Spleen (tissue), 11 donors: ENCODE measurements at regions not wholly inside any gene's neighbourhood (a gene's known extent, or its start where the extent isn't known, plus 50 kb on each side); places are given as distances from the start of the nearest gene placed in this dataset.
A peak's percentile ranks its signal among the peaks of the same experiment; 100 is the strongest.
"Not testable (repeated sequence)": the region's sequence is repeated elsewhere in the genome, so short reads cannot be mapped to it uniquely, and the experiment has no call there.

ENCODE experiments used
- DNase-seq: peaks from one replicate; pipeline ENCODE4 v3.0.0-alpha.2; 2020
- H3K27ac ChIP-seq, 8 donors: fragments of 200-600 bp; sonication (generic) in 7 of 8; 1 replicate in 4 of 8; 2 replicates in 4 of 8; pipeline versions ENCODE4 v1.5.0 to v1.8.0; 2016 to 2021; ENCODE audit warnings: inconsistent platforms in 4 of 8, mild to moderate bottlenecking in 4 of 8, moderate library complexity in 1 of 8
- H3K27me3 ChIP-seq, 7 donors: fragments of 200-600 bp; sonication (generic) in 6 of 7; replicated peaks in 1 of 7; 1 replicate in 4 of 7; 2 replicates in 3 of 7; pipeline versions ENCODE4 v1.5.0 to v1.8.0; 2016 to 2021; ENCODE audit warnings: inconsistent platforms in 3 of 7, mild to moderate bottlenecking in 1 of 7
- H3K36me3 ChIP-seq, 6 donors: fragments of 200-600 bp; sonication (generic) in 5 of 6; 1 replicate in 4 of 6; 2 replicates in 2 of 6; pipeline versions ENCODE4 v1.5.0 to v1.8.0; 2016 to 2021; ENCODE audit warnings: inconsistent platforms in 2 of 6
- H3K4me1 ChIP-seq, 6 donors: fragments of 200-600 bp; sonication (generic) in 5 of 6; 1 replicate in 3 of 6; 2 replicates in 3 of 6; pipeline versions ENCODE4 v1.5.0 to v1.8.0; 2016 to 2021; ENCODE audit warnings: inconsistent platforms in 3 of 6
- H3K4me3 ChIP-seq, 8 donors: fragments of 200-600 bp; sonication (generic) in 7 of 8; 1 replicate in 4 of 8; 2 replicates in 4 of 8; pipeline versions ENCODE4 v1.5.0 to v1.8.0; 2016 to 2021; ENCODE audit warnings: inconsistent platforms in 4 of 8, mild to moderate bottlenecking in 4 of 8, moderate library complexity in 2 of 8
- H3K9me3 ChIP-seq, 8 donors: fragments of 200-600 bp; sonication (generic) in 7 of 8; 1 replicate in 4 of 8; 2 replicates in 4 of 8; pipeline versions ENCODE4 v1.5.0 to v1.8.0; 2016 to 2021; ENCODE audit warnings: inconsistent platforms in 4 of 8
- POLR2A ChIP-seq, 3 donors: fragments of 450-650 bp; IDR thresholded peaks; one replicate each; pipeline ENCODE4 v1.5.1; 2017; ENCODE audit warnings: antibody characterized with exemption in 3 of 3, mild to moderate bottlenecking in 1 of 3
- POLR2AphosphoS5 ChIP-seq, 3 donors: sonication (generic); formaldehyde crosslinking; IDR thresholded peaks; one replicate each; pipeline ENCODE4 v1.5.1; 2017; ENCODE audit warnings: antibody characterized with exemption in 3 of 3
- WGBS, 5 donors: extraction: QIAGEN DNeasy Blood & Tissue Kit in 3 of 5; methylation state at CpG; one replicate each; pipeline versions ENCODE4 v1.1.5 to v1.1.7; 2013 to 2018; 5-methylcytosine and 5-hydroxymethylcytosine counted together
- intact Hi-C: fragments of 100-400 bp; cut with DNase I; formaldehyde crosslinking; loops from one replicate; pipeline ENCODE4 v1.15.0; 2023; ENCODE audit warnings: low total_unique reads
- TF ChIP-seq, protein P1 (sequence below), 11 experiments: fragments of 200-600 bp in 7 of 11; fragments of 450-650 bp in 4 of 11; sonication (generic) in 4 of 11; IDR thresholded peaks in 8 of 11; conservative IDR thresholded peaks in 3 of 11; 1 replicate in 7 of 11; 2 replicates in 4 of 11; pipeline versions ENCODE4 v1.4.0 to v1.8.0; 2016 to 2021; ENCODE audit warnings: antibody characterized with exemption in 11 of 11, inconsistent platforms in 4 of 11, mild to moderate bottlenecking in 1 of 11
- donor health status: healthy with polysubstance abuse.
- donor health status: DM: no; HTN: no; CAD: no; lungs with moderate emphysema.
- donor health status: DM: no; HTN: no; CAD: no.
- donor health status: Bipolar disorder and iron deficiency.
- donor health status: healthy.
- donor health status: DM: no; HTN: no; CAD: no.
- donor health status: DM: yes; HTN: yes; CAD: no.

DNA sequence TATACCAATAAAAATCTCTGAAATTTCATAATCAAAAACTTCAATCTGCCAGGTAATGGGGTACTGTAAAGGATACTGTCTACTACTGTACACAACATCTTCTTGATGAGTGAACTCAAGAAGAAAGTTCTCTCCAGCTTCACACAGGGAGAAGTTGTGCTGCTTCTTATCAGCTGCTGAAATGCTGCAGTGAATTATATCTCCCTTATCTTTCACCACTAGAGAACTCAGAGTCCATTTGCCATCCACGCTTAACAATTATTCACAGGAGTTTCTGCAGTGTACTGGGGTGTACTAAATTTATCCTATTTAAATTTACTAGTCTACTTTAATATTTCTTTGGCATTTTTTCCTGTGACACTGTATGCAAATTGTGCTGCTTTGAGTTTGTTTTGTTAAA is 384.8 kb downstream of the TFAP2B start:
- no peaks in the 10 kb centered on the region for H3K27me3 ChIP-seq
- intact Hi-C loops = no loop called here
- 79 to 93% (median 84%) methylated on average over 1 of the region's 1 CpG for WGBS, 5 donors
- no peak for DNase-seq
- no peak overlapping the region for H3K4me3 ChIP-seq
- TF ChIP-seq POLR2A (IDR thresholded peaks at IDR 0.05) (no peak), POLR2AphosphoS5 (IDR thresholded peaks at IDR 0.05) (no peak)
- TF ChIP-seq, protein P1, sequence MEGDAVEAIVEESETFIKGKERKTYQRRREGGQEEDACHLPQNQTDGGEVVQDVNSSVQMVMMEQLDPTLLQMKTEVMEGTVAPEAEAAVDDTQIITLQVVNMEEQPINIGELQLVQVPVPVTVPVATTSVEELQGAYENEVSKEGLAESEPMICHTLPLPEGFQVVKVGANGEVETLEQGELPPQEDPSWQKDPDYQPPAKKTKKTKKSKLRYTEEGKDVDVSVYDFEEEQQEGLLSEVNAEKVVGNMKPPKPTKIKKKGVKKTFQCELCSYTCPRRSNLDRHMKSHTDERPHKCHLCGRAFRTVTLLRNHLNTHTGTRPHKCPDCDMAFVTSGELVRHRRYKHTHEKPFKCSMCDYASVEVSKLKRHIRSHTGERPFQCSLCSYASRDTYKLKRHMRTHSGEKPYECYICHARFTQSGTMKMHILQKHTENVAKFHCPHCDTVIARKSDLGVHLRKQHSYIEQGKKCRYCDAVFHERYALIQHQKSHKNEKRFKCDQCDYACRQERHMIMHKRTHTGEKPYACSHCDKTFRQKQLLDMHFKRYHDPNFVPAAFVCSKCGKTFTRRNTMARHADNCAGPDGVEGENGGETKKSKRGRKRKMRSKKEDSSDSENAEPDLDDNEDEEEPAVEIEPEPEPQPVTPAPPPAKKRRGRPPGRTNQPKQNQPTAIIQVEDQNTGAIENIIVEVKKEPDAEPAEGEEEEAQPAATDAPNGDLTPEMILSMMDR (IDR thresholded peaks at IDR 0.05 in 8 of 11, conservative IDR thresholded peaks at IDR 0.05 in 3 of 11) = no peak
- H3K36me3 ChIP-seq = no peaks in the 10 kb centered on the region
- no peaks in the 10 kb centered on the region for H3K4me1 ChIP-seq
- no peak overlapping the region for H3K27ac ChIP-seq
- H3K9me3 ChIP-seq = no peaks in the 10 kb centered on the region

DNA sequence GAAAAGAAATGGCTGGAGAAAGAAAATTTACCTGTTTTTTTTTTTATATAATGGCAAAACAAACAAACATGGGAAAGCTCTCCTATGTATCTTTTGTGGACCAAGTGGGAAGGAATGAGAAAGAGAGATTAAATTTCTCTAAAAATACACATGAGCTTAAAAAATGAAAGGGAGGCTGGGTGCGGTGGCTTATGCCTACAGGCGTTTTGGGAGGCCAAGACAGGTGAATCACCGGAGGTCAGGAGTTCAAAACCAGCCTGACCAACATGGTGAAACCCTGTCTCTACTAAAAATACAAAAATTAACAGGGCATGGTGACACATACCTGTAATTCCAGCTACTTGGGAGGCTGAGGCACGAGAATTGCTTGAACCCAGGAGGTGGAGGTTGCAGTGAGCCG is 388.0 kb downstream of the TFAP2B start:
- DNase-seq, H3K27ac ChIP-seq, intact Hi-C loops, H3K4me1 ChIP-seq, H3K36me3 ChIP-seq, H3K4me3 ChIP-seq, H3K9me3 ChIP-seq, H3K27me3 ChIP-seq: not testable (repeated sequence)
- 73 to 86% (median 80%) methylated on average over 5 of the region's 5 CpGs for WGBS, 5 donors

DNA sequence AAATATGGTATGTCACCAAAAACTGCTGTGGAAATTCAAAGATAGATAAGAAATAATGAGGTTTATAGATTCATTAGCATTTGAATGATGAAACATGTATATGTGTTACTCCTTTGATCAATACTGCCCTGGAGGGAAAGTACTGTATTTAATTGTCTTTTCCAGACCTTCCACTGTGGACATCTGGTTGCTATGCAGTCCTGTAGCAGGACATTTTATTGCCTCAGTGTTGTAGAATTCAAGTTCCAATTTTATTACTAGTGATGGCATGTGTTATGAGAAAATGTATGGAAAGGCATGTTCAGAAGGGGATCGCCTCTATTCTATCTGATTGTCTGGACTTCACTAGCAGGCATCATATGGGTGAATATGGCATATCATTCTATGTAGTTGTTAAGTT is 391.0 kb downstream of the TFAP2B start:
- WGBS, 5 donors = 73 to 97% (median 94%) methylated on average over 1 of the region's 1 CpG
- Histone ChIP-seq H3K27me3 (peaks cover 0 to 7% (median 0%) of the 10 kb centered on the region in 7 donors), H3K36me3 (no peaks in the 10 kb centered on the region), H3K9me3 (no peaks in the 10 kb centered on the region), H3K4me1 (no peaks in the 10 kb centered on the region), H3K4me3 (no peak overlapping the region), H3K27ac (no peak overlapping the region)
- no peak for DNase-seq
- intact Hi-C loops = no loop called here
- TF ChIP-seq POLR2AphosphoS5 (IDR thresholded peaks at IDR 0.05) = no peak
- no peak for TF ChIP-seq POLR2A (IDR thresholded peaks at IDR 0.05)
- TF ChIP-seq, protein P1 (IDR thresholded peaks at IDR 0.05 in 8 of 11, conservative IDR thresholded peaks at IDR 0.05 in 3 of 11) = no peak

DNA sequence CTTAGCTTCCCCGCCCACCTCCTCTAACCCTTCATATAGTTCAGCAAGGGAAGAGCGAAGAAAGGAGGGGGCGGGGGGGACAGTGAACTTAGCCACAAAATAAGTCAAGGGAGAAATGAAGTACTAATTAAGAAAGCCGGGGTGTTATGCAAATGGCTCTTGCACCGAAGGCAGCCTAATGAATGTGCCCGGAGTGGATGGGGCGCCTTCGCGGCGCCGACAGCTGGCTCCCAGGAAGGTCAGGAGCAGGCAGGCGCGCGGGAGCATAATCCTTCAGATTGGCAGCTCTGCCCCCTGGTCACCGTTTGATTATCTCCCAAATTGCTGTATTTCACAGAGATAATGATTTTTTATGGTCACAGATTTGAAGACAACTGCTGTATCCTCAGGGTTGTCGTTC is 395.1 kb downstream of the TFAP2B start:
- Histone ChIP-seq H3K36me3 (no peaks in the 10 kb centered on the region), H3K27ac (no peak overlapping the region), H3K9me3 (no peaks in the 10 kb centered on the region), H3K27me3 (peaks cover 0 to 7% (median 0%) of the 10 kb centered on the region in 7 donors), H3K4me1 (no peaks in the 10 kb centered on the region), H3K4me3 (peak overlapping the region in 1 of 8 donors; percentile 22)
- 14 to 27% (median 24%) methylated on average over 16 of the region's 16 CpGs for WGBS, 5 donors
- intact Hi-C loops = no loop called here
- DNase-seq = peak; percentile 56
- no peak for TF ChIP-seq POLR2AphosphoS5 (IDR thresholded peaks at IDR 0.05)
- TF ChIP-seq, protein P1 (IDR thresholded peaks at IDR 0.05 in 8 of 11, conservative IDR thresholded peaks at IDR 0.05 in 3 of 11) = no peak
- TF ChIP-seq POLR2A (IDR thresholded peaks at IDR 0.05) = no peak

DNA sequence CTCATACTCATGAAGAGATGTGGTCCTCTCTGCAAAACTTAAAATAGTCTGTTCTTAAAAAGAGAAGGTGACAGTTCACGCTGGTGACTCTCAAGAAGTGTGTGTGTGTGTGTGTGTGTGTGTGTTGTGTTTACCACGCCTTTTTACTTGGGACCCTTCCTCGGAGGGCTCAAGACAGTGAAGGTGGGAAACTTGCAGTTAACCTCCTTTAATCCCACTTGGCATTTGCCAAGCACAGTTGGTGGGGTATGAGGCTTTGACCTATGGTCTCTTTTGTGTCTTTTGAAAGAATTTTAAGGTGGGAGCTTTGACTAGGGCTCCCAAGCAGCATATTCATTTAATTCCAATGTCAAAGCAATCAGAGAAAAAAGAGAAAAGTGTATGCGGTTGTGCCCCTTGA is 395.8 kb downstream of the TFAP2B start:
- 42 to 64% (median 54%) methylated on average over 4 of the region's 4 CpGs for WGBS, 5 donors
- Histone ChIP-seq H3K4me1 (no peaks in the 10 kb centered on the region), H3K36me3 (no peaks in the 10 kb centered on the region), H3K9me3 (no peaks in the 10 kb centered on the region), H3K4me3 (no peak overlapping the region), H3K27me3 (peaks cover 0 to 7% (median 0%) of the 10 kb centered on the region in 7 donors), H3K27ac (no peak overlapping the region)
- DNase-seq = no peak
- TF ChIP-seq POLR2AphosphoS5 (IDR thresholded peaks at IDR 0.05) (no peak), POLR2A (IDR thresholded peaks at IDR 0.05) (no peak)
- TF ChIP-seq, protein P1 (IDR thresholded peaks at IDR 0.05 in 8 of 11, conservative IDR thresholded peaks at IDR 0.05 in 3 of 11) = no peak
- intact Hi-C loops = no loop called here
